ENCODE measurements at regions not wholly inside any gene's neighbourhood (a gene's known extent, or its start where the extent isn't known, plus 50 kb on each side); places are given as distances from the start of the nearest gene placed in this dataset.

- Histone ChIP-seq H3K9ac (ENCODE audit: low read length) (no peak overlapping the region), H3K4me1 (ENCODE audit: control insufficient read depth in 1 of 2, insufficient read depth in 2 of 2, low read length in 2 of 2) (no peaks in the 10 kb centered on the region), H3K4me3 (ENCODE audit: low read depth, low read length) (no peak overlapping the region), H2BK5ac (ENCODE audit: low read depth, low read length, poor library complexity) (no peak overlapping the region), H2AK5ac (ENCODE audit: low read length) (no peak overlapping the region), H3K18ac (ENCODE audit: low read length) (no peak overlapping the region), H2AFZ (ENCODE audit: insufficient read depth, low read length, poor library complexity) (no peak overlapping the region), H4K8ac (ENCODE audit: low read depth, low read length) (no peak overlapping the region), H3K27me3 (ENCODE audit: insufficient read depth, low read length) (no peaks in the 10 kb centered on the region), H3K9me3 (ENCODE audit: insufficient read depth, low read depth, low read length) (no peaks in the 10 kb centered on the region), H3K79me2 (ENCODE audit: control insufficient read depth, insufficient read depth, low read length, poor library complexity) (no peaks in the 10 kb centered on the region), H4K12ac (ENCODE audit: low read depth, low read length) (no peak overlapping the region), H3K23ac (ENCODE audit: low read length) (no peak overlapping the region), H3K4me2 (ENCODE audit: low read length) (no peak overlapping the region), H3K79me1 (ENCODE audit: low read length) (no peaks in the 10 kb centered on the region), H3K14ac (ENCODE audit: low read length) (no peak overlapping the region), H2BK120ac (ENCODE audit: insufficient read depth, low read length, poor library complexity) (no peak overlapping the region), H2BK12ac (ENCODE audit: low read length) (no peak overlapping the region), H3K4ac (ENCODE audit: low read depth, low read length) (no peak overlapping the region), H3K36me3 (ENCODE audit: control insufficient read depth in 1 of 2, insufficient read depth in 2 of 2, low read length in 2 of 2) (no peaks in the 10 kb centered on the region), H3K27ac (ENCODE audit: low read depth, low read length) (no peak overlapping the region), H4K91ac (ENCODE audit: low read depth, low read length) (no peak overlapping the region)
- DNase-seq, result no peak
- WGBS (ENCODE audit: extremely low coverage, insufficient coverage, insufficient read length), result no CpG with 5 or more reads among the region's 1 CpG
Observed at GRCh38 chr13:57815600-57815999, 184.1 kb downstream of the PCDH17 start.

DNA sequence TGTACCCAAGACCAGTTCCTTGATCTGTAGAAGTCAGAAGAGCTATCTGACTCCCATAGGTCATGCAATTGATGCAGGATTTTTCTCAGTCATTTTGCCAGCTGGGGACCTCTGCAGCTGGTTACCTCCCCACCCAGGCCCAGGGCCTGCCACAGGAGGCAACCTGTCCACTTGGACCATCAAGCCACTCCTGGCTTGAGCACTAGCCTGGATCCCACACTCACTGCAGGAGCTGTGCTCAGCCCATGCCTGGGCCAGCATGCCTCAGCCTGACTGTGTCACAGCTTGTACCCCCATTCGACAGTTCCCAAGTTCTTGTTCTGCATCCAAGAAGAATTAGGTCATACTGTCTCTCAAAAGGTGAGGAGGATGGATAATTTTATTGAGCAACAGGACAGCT is 189.4 kb downstream of the PCDH17 start:
- Histone ChIP-seq H2BK120ac (ENCODE audit: insufficient read depth, low read length, poor library complexity) (no peak overlapping the region), H3K9ac (ENCODE audit: low read length) (no peak overlapping the region), H2AFZ (ENCODE audit: insufficient read depth, low read length, poor library complexity) (no peak overlapping the region), H2BK5ac (ENCODE audit: low read depth, low read length, poor library complexity) (no peak overlapping the region), H4K91ac (ENCODE audit: low read depth, low read length) (no peak overlapping the region), H3K18ac (ENCODE audit: low read length) (no peak overlapping the region), H3K79me2 (ENCODE audit: control insufficient read depth, insufficient read depth, low read length, poor library complexity) (no peaks in the 10 kb centered on the region), H3K23ac (ENCODE audit: low read length) (no peak overlapping the region), H2AK5ac (ENCODE audit: low read length) (no peak overlapping the region), H3K4me2 (ENCODE audit: low read length) (no peak overlapping the region), H3K36me3 (ENCODE audit: control insufficient read depth in 1 of 2, insufficient read depth in 2 of 2, low read length in 2 of 2) (no peaks in the 10 kb centered on the region), H3K27me3 (ENCODE audit: insufficient read depth, low read length) (no peaks in the 10 kb centered on the region), H2BK12ac (ENCODE audit: low read length) (no peak overlapping the region), H3K9me3 (ENCODE audit: insufficient read depth, low read depth, low read length) (peaks cover 1% of the 10 kb centered on the region), H3K14ac (ENCODE audit: low read length) (no peak overlapping the region), H3K4me3 (ENCODE audit: low read depth, low read length) (no peak overlapping the region), H3K4me1 (ENCODE audit: control insufficient read depth in 1 of 2, insufficient read depth in 2 of 2, low read length in 2 of 2) (peaks cover 8 to 11% of the 10 kb centered on the region in 2 experiments), H4K12ac (ENCODE audit: low read depth, low read length) (no peak overlapping the region), H3K4ac (ENCODE audit: low read depth, low read length) (no peak overlapping the region), H3K79me1 (ENCODE audit: low read length) (no peaks in the 10 kb centered on the region), H3K27ac (ENCODE audit: low read depth, low read length) (no peak overlapping the region), H4K8ac (ENCODE audit: low read depth, low read length) (no peak overlapping the region)
- DNase-seq, result no peak
- WGBS (ENCODE audit: extremely low coverage, insufficient coverage, insufficient read length), result no CpG with 5 or more reads among the region's 1 CpG

DNA sequence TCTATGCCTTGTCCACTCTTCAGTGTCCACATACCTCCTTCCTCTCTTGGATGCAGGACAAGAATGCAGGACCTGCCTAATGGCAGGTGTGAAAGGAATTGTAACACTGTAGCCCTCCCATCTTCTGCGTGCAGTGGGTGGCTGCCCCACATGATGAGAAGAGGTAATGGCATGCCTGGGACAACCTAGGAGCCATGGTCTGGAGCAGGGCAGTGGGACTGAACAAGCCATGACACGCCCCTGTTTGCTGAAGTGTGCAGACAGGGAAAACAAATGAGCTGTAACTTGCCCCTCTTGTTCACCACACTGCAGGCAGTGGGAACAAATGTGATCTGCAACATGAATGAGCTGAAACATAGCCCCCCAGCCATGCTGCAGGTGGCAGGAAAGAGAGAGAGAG is 192.2 kb downstream of the PCDH17 start:
- Histone ChIP-seq H3K4ac (ENCODE audit: low read depth, low read length) (no peak overlapping the region), H4K91ac (ENCODE audit: low read depth, low read length) (no peak overlapping the region), H3K27ac (ENCODE audit: low read depth, low read length) (no peak overlapping the region), H3K14ac (ENCODE audit: low read length) (no peak overlapping the region), H4K12ac (ENCODE audit: low read depth, low read length) (no peak overlapping the region), H3K4me1 (ENCODE audit: control insufficient read depth in 1 of 2, insufficient read depth in 2 of 2, low read length in 2 of 2) (peaks cover 8 to 11% of the 10 kb centered on the region in 2 experiments), H2BK12ac (ENCODE audit: low read length) (no peak overlapping the region), H2AFZ (ENCODE audit: insufficient read depth, low read length, poor library complexity) (no peak overlapping the region), H3K79me2 (ENCODE audit: control insufficient read depth, insufficient read depth, low read length, poor library complexity) (no peaks in the 10 kb centered on the region), H3K79me1 (ENCODE audit: low read length) (no peaks in the 10 kb centered on the region), H3K18ac (ENCODE audit: low read length) (no peak overlapping the region), H3K4me3 (ENCODE audit: low read depth, low read length) (no peak overlapping the region), H3K27me3 (ENCODE audit: insufficient read depth, low read length) (no peaks in the 10 kb centered on the region), H3K9ac (ENCODE audit: low read length) (no peak overlapping the region), H3K4me2 (ENCODE audit: low read length) (no peak overlapping the region), H2BK5ac (ENCODE audit: low read depth, low read length, poor library complexity) (no peak overlapping the region), H2AK5ac (ENCODE audit: low read length) (no peak overlapping the region), H3K9me3 (ENCODE audit: insufficient read depth, low read depth, low read length) (peaks cover 1% of the 10 kb centered on the region), H4K8ac (ENCODE audit: low read depth, low read length) (no peak overlapping the region), H2BK120ac (ENCODE audit: insufficient read depth, low read length, poor library complexity) (no peak overlapping the region), H3K36me3 (ENCODE audit: control insufficient read depth in 1 of 2, insufficient read depth in 2 of 2, low read length in 2 of 2) (no peaks in the 10 kb centered on the region), H3K23ac (ENCODE audit: low read length) (no peak overlapping the region)
- DNase-seq, result no peak
- no CpG with 5 or more reads among the region's 2 CpGs for WGBS (ENCODE audit: extremely low coverage, insufficient coverage, insufficient read length)

DNA sequence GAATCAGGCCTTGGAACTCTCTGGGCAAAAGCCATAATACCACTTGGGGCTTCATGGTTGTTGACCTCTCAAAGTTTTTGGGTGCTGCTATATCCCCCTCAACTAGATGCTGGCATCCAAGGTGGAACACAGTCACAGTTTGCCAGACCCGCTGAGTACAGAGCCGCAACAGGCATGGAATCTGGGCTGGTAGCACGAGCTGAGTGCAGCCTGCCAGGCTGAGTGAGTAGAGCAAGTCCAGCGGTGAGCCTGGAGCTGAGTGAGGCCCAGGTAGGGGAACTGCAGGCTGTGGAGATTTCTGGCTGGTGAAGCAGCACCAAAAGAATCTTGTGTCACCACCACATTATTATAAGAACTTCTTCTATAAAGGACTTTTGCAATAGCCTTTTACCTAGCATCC is 192.6 kb downstream of the PCDH17 start:
- Histone ChIP-seq H3K9ac (ENCODE audit: low read length) (no peak overlapping the region), H3K9me3 (ENCODE audit: insufficient read depth, low read depth, low read length) (peaks cover 1% of the 10 kb centered on the region), H3K14ac (ENCODE audit: low read length) (no peak overlapping the region), H3K27me3 (ENCODE audit: insufficient read depth, low read length) (no peaks in the 10 kb centered on the region), H2BK120ac (ENCODE audit: insufficient read depth, low read length, poor library complexity) (no peak overlapping the region), H3K4ac (ENCODE audit: low read depth, low read length) (no peak overlapping the region), H3K27ac (ENCODE audit: low read depth, low read length) (no peak overlapping the region), H2BK5ac (ENCODE audit: low read depth, low read length, poor library complexity) (no peak overlapping the region), H3K18ac (ENCODE audit: low read length) (no peak overlapping the region), H3K79me2 (ENCODE audit: control insufficient read depth, insufficient read depth, low read length, poor library complexity) (no peaks in the 10 kb centered on the region), H3K4me1 (ENCODE audit: control insufficient read depth in 1 of 2, insufficient read depth in 2 of 2, low read length in 2 of 2) (peaks cover 8 to 11% of the 10 kb centered on the region in 2 experiments), H3K36me3 (ENCODE audit: control insufficient read depth in 1 of 2, insufficient read depth in 2 of 2, low read length in 2 of 2) (no peaks in the 10 kb centered on the region), H2AFZ (ENCODE audit: insufficient read depth, low read length, poor library complexity) (no peak overlapping the region), H2AK5ac (ENCODE audit: low read length) (no peak overlapping the region), H3K23ac (ENCODE audit: low read length) (no peak overlapping the region), H4K91ac (ENCODE audit: low read depth, low read length) (no peak overlapping the region), H3K79me1 (ENCODE audit: low read length) (no peaks in the 10 kb centered on the region), H4K8ac (ENCODE audit: low read depth, low read length) (no peak overlapping the region), H3K4me2 (ENCODE audit: low read length) (no peak overlapping the region), H4K12ac (ENCODE audit: low read depth, low read length) (no peak overlapping the region), H3K4me3 (ENCODE audit: low read depth, low read length) (no peak overlapping the region), H2BK12ac (ENCODE audit: low read length) (no peak overlapping the region)
- no CpG with 5 or more reads among the region's 4 CpGs for WGBS (ENCODE audit: extremely low coverage, insufficient coverage, insufficient read length)
- DNase-seq, result no peak

Measured in trophoblast cell (in vitro differentiated cells and primary cell).